ENCODE measurements at regions not wholly inside any gene's neighbourhood (a gene's known extent, or its start where the extent isn't known, plus 50 kb on each side); places are given as distances from the start of the nearest gene placed in this dataset.

- no peaks in the 10 kb centered on the region for H3K36me3 ChIP-seq
- WGBS, 5 donors, result 78 to 89% (median 85%) methylated on average over 2 of the region's 2 CpGs
- peaks cover 0 to 34% (median 23%) of the 10 kb centered on the region in 8 donors for H3K9me3 ChIP-seq
- H3K4me3 ChIP-seq, result no peak overlapping the region
- H3K27me3 ChIP-seq (replicated peaks in 1 of 7), result no peaks in the 10 kb centered on the region
- no peak for DNase-seq
- intact Hi-C loops (cut with DNase I; ENCODE audit: low total_unique reads), result no loop called here
- H3K27ac ChIP-seq, result no peak overlapping the region
- no peak for TF ChIP-seq POLR2A (IDR thresholded peaks at IDR 0.05)
- TF ChIP-seq CTCF (IDR thresholded peaks at IDR 0.05 in 8 of 11, conservative IDR thresholded peaks at IDR 0.05 in 3 of 11), result no peak
- TF ChIP-seq POLR2AphosphoS5 (IDR thresholded peaks at IDR 0.05), result no peak
- no peaks in the 10 kb centered on the region for H3K4me1 ChIP-seq
Measured at GRCh38 chr1:187185389-187185788, 356.6 kb downstream of the PLA2G4A start.

GRCh38 chr1:187197685-187198084, 368.9 kb downstream of the PLA2G4A start:
- H3K4me3 ChIP-seq, result no peak overlapping the region
- H3K4me1 ChIP-seq, result no peaks in the 10 kb centered on the region
- H3K27ac ChIP-seq, result no peak overlapping the region
- no peaks in the 10 kb centered on the region for H3K27me3 ChIP-seq (replicated peaks in 1 of 7)
- H3K36me3 ChIP-seq, result no peaks in the 10 kb centered on the region
- no peak for DNase-seq
- TF ChIP-seq CTCF (IDR thresholded peaks at IDR 0.05 in 8 of 11, conservative IDR thresholded peaks at IDR 0.05 in 3 of 11), result no peak
- TF ChIP-seq POLR2A (IDR thresholded peaks at IDR 0.05), result no peak
- TF ChIP-seq POLR2AphosphoS5 (IDR thresholded peaks at IDR 0.05), result no peak
- intact Hi-C loops (cut with DNase I; ENCODE audit: low total_unique reads), result no loop called here
- H3K9me3 ChIP-seq, result peaks cover 0 to 10% (median 0%) of the 10 kb centered on the region in 8 donors

GRCh38 chr1:187203257-187203656, 374.5 kb downstream of the PLA2G4A start:
- intact Hi-C loops (cut with DNase I; ENCODE audit: low total_unique reads), result no loop called here
- TF ChIP-seq POLR2A (IDR thresholded peaks at IDR 0.05), result no peak
- no peak for TF ChIP-seq POLR2AphosphoS5 (IDR thresholded peaks at IDR 0.05)
- no peak for TF ChIP-seq CTCF (IDR thresholded peaks at IDR 0.05 in 8 of 11, conservative IDR thresholded peaks at IDR 0.05 in 3 of 11)

GRCh38 chr1:187212377-187212776, 383.6 kb downstream of the PLA2G4A start:
- Histone ChIP-seq H3K27me3 (replicated peaks in 1 of 7) (no peaks in the 10 kb centered on the region), H3K4me3 (no peak overlapping the region), H3K36me3 (no peaks in the 10 kb centered on the region), H3K9me3 (peaks cover 0 to 8% (median 0%) of the 10 kb centered on the region in 8 donors), H3K4me1 (no peaks in the 10 kb centered on the region), H3K27ac (no peak overlapping the region)
- DNase-seq, result no peak
- 72 to 90% (median 78%) methylated on average over 2 of the region's 2 CpGs for WGBS, 5 donors
- intact Hi-C loops (cut with DNase I; ENCODE audit: low total_unique reads), result no loop called here
- TF ChIP-seq POLR2A (IDR thresholded peaks at IDR 0.05) (no peak), POLR2AphosphoS5 (IDR thresholded peaks at IDR 0.05) (no peak), CTCF (IDR thresholded peaks at IDR 0.05 in 8 of 11, conservative IDR thresholded peaks at IDR 0.05 in 3 of 11) (no peak)

More at GRCh38 chr1:187203257-187203656, 374.5 kb downstream of the PLA2G4A start:
- WGBS, 5 donors, result 92 to 96% (median 94%) methylated on average over 5 of the region's 5 CpGs
- H3K36me3 ChIP-seq, result no peaks in the 10 kb centered on the region
- no peaks in the 10 kb centered on the region for H3K27me3 ChIP-seq (replicated peaks in 1 of 7)
- peaks cover 0 to 7% (median 0%) of the 10 kb centered on the region in 8 donors for H3K9me3 ChIP-seq
- no peaks in the 10 kb centered on the region for H3K4me1 ChIP-seq
- H3K4me3 ChIP-seq, result no peak overlapping the region
- no peak overlapping the region for H3K27ac ChIP-seq
- DNase-seq, result no peak
